ENCODE measurements at regions not wholly inside any gene's neighbourhood (a gene's known extent, or its start where the extent isn't known, plus 50 kb on each side); places are given as distances from the start of the nearest gene placed in this dataset.

GRCh38 chr6:113385020-113385431, 472.1 kb upstream of the MARCKS start:
- Histone ChIP-seq H3K4me1 (ENCODE audit: insufficient read depth) (no peaks in the 10 kb centered on the region), H3K4me2 (no peak overlapping the region)

GRCh38 chr6:113388996-113389395, 468.1 kb upstream of the MARCKS start:
- peaks cover 9% of the 10 kb centered on the region; the same call in 2 of the 3 replicates for H3K4me1 Mint-ChIP-seq
- Histone ChIP-seq H2AFZ (no peak overlapping the region), H4K20me1 (replicated peaks; ENCODE audit: insufficient read depth) (no peaks in the 10 kb centered on the region), H3K79me2 (replicated peaks; ENCODE audit: insufficient read depth) (no peaks in the 10 kb centered on the region), H3K27ac (ENCODE audit: low read depth) (no peak overlapping the region), H3K4me1 (ENCODE audit: insufficient read depth) (peaks cover 7% of the 10 kb centered on the region; the same call in 1 of the 2 replicates), H3F3A (replicated peaks; ENCODE audit: low read depth) (no peaks in the 10 kb centered on the region), H3K4me3 (no peak overlapping the region), H3K9me2 (ENCODE audit: insufficient read depth) (no peaks in the 10 kb centered on the region), H3K36me3 (ENCODE audit: insufficient read depth) (no peaks in the 10 kb centered on the region), H3K27me3 (ENCODE audit: insufficient read depth) (no peaks in the 10 kb centered on the region), H3K4me2 (no peak overlapping the region)
- no peak for DNase-seq (ENCODE audit: low spot score)
- H3K4me3 Mint-ChIP-seq, result no peak overlapping the region
- H3K9me3 Mint-ChIP-seq, result no peaks in the 10 kb centered on the region
- no peaks in the 10 kb centered on the region for H3K36me3 Mint-ChIP-seq (ENCODE audit: low read depth)
- no peak overlapping the region for H3K27ac Mint-ChIP-seq
- ATAC-seq, result no peak
- H3K27me3 Mint-ChIP-seq (ENCODE audit: insufficient read depth, low read depth, poor library complexity), result peaks cover 2% of the 10 kb centered on the region
- TF ChIP-seq ETS1 (IDR thresholded peaks at IDR 0.05) (no peak), NANOG (IDR thresholded peaks at IDR 0.05; ENCODE audit: borderline replicate concordance) (no peak), ZNF462 (CRISPR knock-in tag; IDR thresholded peaks at IDR 0.05) (no peak), EZH2 (IDR thresholded peaks at IDR 0.05; ENCODE audit: low read depth, unreplicated experiment) (no peak), STAT1 (IDR thresholded peaks at IDR 0.05; ENCODE audit: unreplicated experiment) (no peak), EZH2phosphoT487 (IDR thresholded peaks at IDR 0.05; ENCODE audit: unreplicated experiment) (no peak)

More at GRCh38 chr6:113385020-113385431, 472.1 kb upstream of the MARCKS start:
- no peaks in the 10 kb centered on the region for H3K36me3 Mint-ChIP-seq (ENCODE audit: low read depth)
- Histone ChIP-seq H3F3A (replicated peaks; ENCODE audit: low read depth) (no peaks in the 10 kb centered on the region), H3K4me3 (no peak overlapping the region), H3K27me3 (ENCODE audit: insufficient read depth) (no peaks in the 10 kb centered on the region), H3K79me2 (replicated peaks; ENCODE audit: insufficient read depth) (no peaks in the 10 kb centered on the region), H3K9me2 (ENCODE audit: insufficient read depth) (no peaks in the 10 kb centered on the region), H3K27ac (ENCODE audit: low read depth) (no peak overlapping the region), H3K36me3 (ENCODE audit: insufficient read depth) (no peaks in the 10 kb centered on the region), H2AFZ (no peak overlapping the region), H4K20me1 (replicated peaks; ENCODE audit: insufficient read depth) (no peaks in the 10 kb centered on the region)
- no peak overlapping the region for H3K27ac Mint-ChIP-seq
- DNase-seq (ENCODE audit: low spot score) (no peak), ATAC-seq (no peak)
- no peaks in the 10 kb centered on the region for H3K4me1 Mint-ChIP-seq
- H3K9me3 Mint-ChIP-seq, result no peaks in the 10 kb centered on the region
- TF ChIP-seq JUNB (IDR thresholded peaks at IDR 0.05; ENCODE audit: unreplicated experiment) (no peak), POLR2AphosphoS5 (IDR thresholded peaks at IDR 0.05; ENCODE audit: low read depth) (no peak), REST (IDR thresholded peaks at IDR 0.05; ENCODE audit: unreplicated experiment) (no peak)
- peaks cover 4% of the 10 kb centered on the region for H3K27me3 Mint-ChIP-seq (ENCODE audit: insufficient read depth, low read depth, poor library complexity)
- no peak overlapping the region for H3K4me3 Mint-ChIP-seq
